Stimulated activated CD4-positive, alpha-beta T cell treated with anti-CD3 and anti-CD28 coated beads, Interleukin-12 subunit alpha, Interleukin-12 subunit beta, amount 100 ng/mL, for 4 hours (primary cell): ENCODE measurements at regions not wholly inside any gene's neighbourhood (a gene's known extent, or its start where the extent isn't known, plus 50 kb on each side); places are given as distances from the start of the nearest gene placed in this dataset.

ENCODE experiments used
- DNase-seq: peaks from one replicate; pipeline ENCODE4 v3.0.0-alpha.2; 2020

- no peak for DNase-seq
Observed at GRCh38 chr20:21936261-21936660, 230.8 kb downstream of the PAX1 start.

- DNase-seq = no peak
Observed at GRCh38 chr20:21933526-21933925, 228.1 kb downstream of the PAX1 start.

- no peak for DNase-seq
Observed at GRCh38 chr20:21921251-21921650, 215.8 kb downstream of the PAX1 start.

- DNase-seq = no peak
Observed at GRCh38 chr20:21920211-21920610, 214.7 kb downstream of the PAX1 start.

DNA sequence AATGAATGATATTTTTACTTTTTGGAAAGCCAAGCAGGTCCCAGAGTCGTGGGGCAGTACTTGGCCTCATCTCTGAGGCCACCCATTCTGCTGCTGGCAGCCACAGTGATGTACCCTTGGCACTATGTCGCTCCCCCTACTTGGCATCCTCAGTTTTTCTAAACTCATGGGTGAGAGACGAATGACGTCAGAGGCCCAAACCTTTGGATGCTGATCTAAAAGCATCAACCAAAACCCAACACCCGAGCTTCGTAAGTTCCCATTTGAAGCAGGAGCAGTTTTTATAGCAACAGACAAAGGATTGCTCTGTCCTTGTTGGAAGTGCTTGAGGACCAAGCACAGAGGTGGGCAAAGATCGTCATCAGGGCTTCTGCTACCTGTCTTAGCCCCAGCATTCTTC is 212.9 kb downstream of the PAX1 start:
- no peak for DNase-seq

- no peak for DNase-seq
Observed at GRCh38 chr20:21902391-21902790, 196.9 kb downstream of the PAX1 start.

- no peak for DNase-seq
Observed at GRCh38 chr20:21901470-21902275, 196.2 kb downstream of the PAX1 start.

- no peak for DNase-seq
Observed at GRCh38 chr20:21900431-21900830, 195.0 kb downstream of the PAX1 start.

GRCh38 chr20:21874921-21875320 is 169.5 kb downstream of the PAX1 start:
- DNase-seq = no peak

GRCh38 chr20:21874127-21874526 is 168.7 kb downstream of the PAX1 start:
- DNase-seq = no peak

- DNase-seq = no peak
Observed at GRCh38 chr20:21873291-21873690, 167.8 kb downstream of the PAX1 start.

- no peak for DNase-seq
Observed at GRCh38 chr20:21867811-21868210, 162.3 kb downstream of the PAX1 start.

GRCh38 chr20:21867353-21867752 is 161.9 kb downstream of the PAX1 start:
- no peak for DNase-seq

- no peak for DNase-seq
Observed at GRCh38 chr20:21862956-21863355, 157.5 kb downstream of the PAX1 start.

GRCh38 chr20:21862259-21862946 is 156.9 kb downstream of the PAX1 start:
- DNase-seq = no peak

- no peak for DNase-seq
Observed at GRCh38 chr20:21840991-21841390, 135.5 kb downstream of the PAX1 start.

DNA sequence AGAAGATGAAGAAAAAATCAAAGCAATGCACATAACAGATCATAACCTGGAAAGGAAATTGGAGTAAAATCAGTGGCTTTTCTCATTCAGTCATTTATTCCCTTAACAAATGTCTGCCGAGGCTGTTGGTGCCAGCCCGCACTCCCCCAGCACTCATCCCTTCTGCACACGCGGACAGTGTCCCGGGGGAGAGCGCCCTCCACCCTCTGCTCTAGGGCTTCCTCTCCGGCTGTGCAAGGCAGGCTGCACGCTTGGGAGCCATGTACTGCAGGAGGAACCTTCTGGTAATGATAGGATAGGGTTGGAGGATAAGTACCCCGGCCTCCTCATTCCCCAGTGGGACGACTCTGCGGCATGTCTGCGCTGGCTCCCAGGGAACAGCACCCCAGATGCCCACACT is 134.5 kb downstream of the PAX1 start:
- no peak for DNase-seq

- no peak for DNase-seq
Observed at GRCh38 chr20:21836346-21836745, 130.9 kb downstream of the PAX1 start.

DNA sequence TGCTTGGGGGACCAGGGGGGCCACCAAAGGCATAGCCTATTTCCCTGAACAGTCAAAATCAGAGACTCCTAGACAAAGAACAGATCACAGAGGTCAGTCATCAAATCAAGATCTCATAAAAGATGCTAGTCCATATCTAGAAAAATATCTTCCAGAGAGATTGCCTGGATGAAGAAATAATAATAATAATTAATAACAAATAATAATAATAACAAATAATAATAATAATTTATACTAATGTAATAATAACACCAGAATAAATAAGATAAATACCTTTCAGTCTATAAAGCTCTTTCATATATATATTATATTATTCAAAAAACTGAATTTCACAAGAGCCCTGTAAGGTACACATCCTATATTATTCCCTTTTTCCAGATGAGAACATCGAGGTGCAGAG is 129.6 kb downstream of the PAX1 start:
- DNase-seq = no peak

- DNase-seq = no peak
Observed at GRCh38 chr20:21832442-21833385, 127.2 kb downstream of the PAX1 start.

- DNase-seq = no peak
Observed at GRCh38 chr20:21826976-21827375, 121.5 kb downstream of the PAX1 start.

DNA sequence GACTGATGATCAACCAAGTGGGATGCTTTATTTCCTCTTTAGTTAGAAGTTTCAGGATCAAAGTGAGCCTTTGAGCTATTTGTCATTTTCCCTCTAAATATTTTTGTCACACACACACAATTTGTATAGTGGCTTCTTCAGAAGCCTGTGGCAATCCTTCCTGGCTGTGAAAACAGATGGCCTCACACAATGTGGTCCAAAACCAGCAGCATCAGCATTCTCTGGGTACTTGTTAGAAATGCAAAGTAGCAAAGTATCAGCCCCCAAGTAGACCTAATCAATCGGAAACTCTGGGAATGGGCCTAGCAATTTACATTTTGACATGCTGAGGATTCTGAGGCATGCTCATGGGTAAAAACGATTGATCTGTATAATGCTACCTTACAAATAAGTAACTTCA is 115.9 kb downstream of the PAX1 start:
- no peak for DNase-seq

DNA sequence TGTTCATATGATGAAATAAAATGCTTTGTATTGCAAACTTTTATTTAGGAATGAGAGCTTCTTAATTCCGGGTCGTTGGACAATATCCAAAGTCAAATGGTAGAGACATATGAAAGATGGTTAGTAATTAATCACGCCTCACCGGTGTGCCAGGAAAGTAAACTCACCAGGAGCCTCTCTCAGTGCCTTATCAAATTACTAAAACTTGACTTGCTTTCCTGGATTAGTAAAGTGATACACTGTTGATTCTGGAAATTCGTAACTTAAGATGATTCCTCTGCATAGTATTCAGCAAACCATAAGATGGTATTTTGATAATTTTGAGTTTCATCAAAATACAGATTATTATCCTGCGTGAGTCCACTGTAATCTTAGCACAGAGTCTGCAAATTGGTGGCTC is 115.2 kb downstream of the PAX1 start:
- no peak for DNase-seq
